Stomach (tissue), 4 donors: ENCODE measurements at regions not wholly inside any gene's neighbourhood (a gene's known extent, or its start where the extent isn't known, plus 50 kb on each side); places are given as distances from the start of the nearest gene placed in this dataset.

ENCODE experiments used
- CTCF ChIP-seq, 7 experiments: fragments of 450-650 bp in 4 of 7; fragments of 200-600 bp in 3 of 7; sonication (generic) in 3 of 7; IDR thresholded peaks; one replicate each; pipeline ENCODE4 v1.5.1; 2016 to 2019; ENCODE audit warnings: antibody characterized with exemption in 7 of 7, control low read depth in 2 of 7, mild to moderate bottlenecking in 1 of 7
- EP300 ChIP-seq: sonication (generic); formaldehyde crosslinking; IDR thresholded peaks from one replicate; pipeline ENCODE4 v1.6.1; 2017; ENCODE audit warnings: antibody characterized with exemption
- POLR2A ChIP-seq, 4 donors: fragments of 450-650 bp; IDR thresholded peaks; one replicate each; pipeline ENCODE4 v1.6.1; 2016; ENCODE audit warnings: antibody characterized with exemption in 4 of 4, control low read depth in 2 of 4, mild to moderate bottlenecking in 1 of 4, moderate library complexity in 1 of 4
- POLR2AphosphoS5 ChIP-seq, 3 donors: sonication (generic); formaldehyde crosslinking; IDR thresholded peaks; one replicate each; pipeline ENCODE4 v1.6.1; 2016; ENCODE audit warnings: antibody characterized with exemption in 3 of 3

- no peak for TF ChIP-seq CTCF (IDR thresholded peaks at IDR 0.05)
- TF ChIP-seq POLR2A (IDR thresholded peaks at IDR 0.05) = no peak
- TF ChIP-seq EP300 = no peak
- no peak for TF ChIP-seq POLR2AphosphoS5 (IDR thresholded peaks at IDR 0.05)
Measured at GRCh38 chr4:126227428-126227827, 912.7 kb downstream of the FAT4 start.
